ENCODE measurements at regions not wholly inside any gene's neighbourhood (a gene's known extent, or its start where the extent isn't known, plus 50 kb on each side); places are given as distances from the start of the nearest gene placed in this dataset.

DNA sequence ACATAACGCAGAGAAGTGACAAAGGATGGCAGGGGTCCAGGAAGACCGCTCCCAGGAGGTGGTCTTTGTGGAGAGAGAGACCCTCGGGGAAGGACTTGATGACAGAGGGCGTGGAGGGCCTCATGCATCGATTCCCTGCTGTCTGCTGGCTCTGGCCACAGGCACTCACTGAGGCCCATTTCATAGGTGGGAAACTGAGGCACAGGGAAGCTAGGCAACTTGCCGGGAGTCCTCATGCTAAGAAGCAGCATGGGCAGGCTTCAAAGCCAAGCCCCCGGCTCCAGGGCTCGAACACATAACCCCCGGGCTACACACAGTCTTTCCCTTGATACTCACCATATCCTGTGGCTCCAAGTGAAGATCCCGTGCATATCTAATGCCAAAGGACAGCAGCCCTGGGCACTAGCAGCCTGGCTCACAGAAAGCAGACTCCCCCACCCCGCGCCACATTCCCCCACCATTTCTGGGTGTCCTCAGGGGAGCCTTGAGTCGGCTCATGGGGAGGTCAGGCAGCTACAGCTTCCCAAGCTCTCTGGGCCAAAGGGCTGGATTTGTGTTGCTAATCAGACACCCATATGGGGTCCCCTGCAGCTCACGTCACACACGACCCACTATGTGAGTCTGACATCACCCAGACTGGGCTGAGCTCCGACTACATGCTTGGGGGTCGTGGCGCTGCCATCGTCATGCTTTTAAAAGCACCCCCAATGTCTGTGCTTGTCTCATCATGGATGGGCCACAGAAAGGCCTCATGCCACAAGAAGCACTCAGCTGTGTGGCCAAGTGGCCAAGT, 130.9 kb upstream of the PMEPA1 start:
- TF ChIP-seq POLR2A (IDR thresholded peaks at IDR 0.05) = no peak
- TF ChIP-seq, protein P1, sequence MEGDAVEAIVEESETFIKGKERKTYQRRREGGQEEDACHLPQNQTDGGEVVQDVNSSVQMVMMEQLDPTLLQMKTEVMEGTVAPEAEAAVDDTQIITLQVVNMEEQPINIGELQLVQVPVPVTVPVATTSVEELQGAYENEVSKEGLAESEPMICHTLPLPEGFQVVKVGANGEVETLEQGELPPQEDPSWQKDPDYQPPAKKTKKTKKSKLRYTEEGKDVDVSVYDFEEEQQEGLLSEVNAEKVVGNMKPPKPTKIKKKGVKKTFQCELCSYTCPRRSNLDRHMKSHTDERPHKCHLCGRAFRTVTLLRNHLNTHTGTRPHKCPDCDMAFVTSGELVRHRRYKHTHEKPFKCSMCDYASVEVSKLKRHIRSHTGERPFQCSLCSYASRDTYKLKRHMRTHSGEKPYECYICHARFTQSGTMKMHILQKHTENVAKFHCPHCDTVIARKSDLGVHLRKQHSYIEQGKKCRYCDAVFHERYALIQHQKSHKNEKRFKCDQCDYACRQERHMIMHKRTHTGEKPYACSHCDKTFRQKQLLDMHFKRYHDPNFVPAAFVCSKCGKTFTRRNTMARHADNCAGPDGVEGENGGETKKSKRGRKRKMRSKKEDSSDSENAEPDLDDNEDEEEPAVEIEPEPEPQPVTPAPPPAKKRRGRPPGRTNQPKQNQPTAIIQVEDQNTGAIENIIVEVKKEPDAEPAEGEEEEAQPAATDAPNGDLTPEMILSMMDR (IDR thresholded peaks at IDR 0.05) = no peak
- H3K27me3 ChIP-seq = no peaks in the 10 kb centered on the region
- H3K36me3 ChIP-seq (replicated peaks in 1 of 2) = no peaks in the 10 kb centered on the region
- H3K9me3 ChIP-seq (replicated peaks in 1 of 3) = no peaks in the 10 kb centered on the region
- intact Hi-C loops (cut with DNase I) = no loop called here
- H3K27ac ChIP-seq = no peak overlapping the region
- no peak overlapping the region for H3K4me3 ChIP-seq
- DNase-seq = no peak
- no peaks in the 10 kb centered on the region for H3K4me1 ChIP-seq (replicated peaks in 1 of 2)
- 81 to 87% (median 82%) methylated on average over 9 to 19 of the region's 19 CpGs for WGBS, 4 donors

DNA sequence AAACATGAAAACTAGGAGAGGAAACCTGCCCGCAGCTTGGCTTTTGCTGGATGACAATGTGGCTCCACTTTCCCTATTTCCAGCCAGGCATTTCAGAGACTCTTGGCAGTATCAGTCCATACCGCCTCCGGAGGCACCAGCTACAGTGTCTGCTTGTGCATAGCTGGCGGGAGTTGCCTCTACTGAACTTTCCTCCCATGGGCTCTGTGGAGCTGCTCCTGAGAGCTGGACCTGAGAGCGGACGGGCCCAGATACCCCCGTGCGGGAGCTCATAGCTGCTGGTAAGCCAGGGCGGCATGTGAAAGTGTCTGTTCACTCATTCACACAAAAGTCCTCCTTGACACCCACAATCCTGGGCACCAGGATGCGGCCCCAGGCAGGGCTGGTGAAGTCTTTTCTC, 130.3 kb upstream of the PMEPA1 start:
- Histone ChIP-seq H3K27me3 (no peaks in the 10 kb centered on the region), H3K4me3 (no peak overlapping the region), H3K36me3 (replicated peaks in 1 of 2) (no peaks in the 10 kb centered on the region), H3K9me3 (replicated peaks in 1 of 3) (no peaks in the 10 kb centered on the region), H3K27ac (no peak overlapping the region), H3K4me1 (replicated peaks in 1 of 2) (no peaks in the 10 kb centered on the region)
- TF ChIP-seq, protein P1 (IDR thresholded peaks at IDR 0.05) = no peak
- TF ChIP-seq POLR2A (IDR thresholded peaks at IDR 0.05) = no peak
- WGBS, 4 donors = 83 to 92% (median 87%) methylated on average over 8 to 10 of the region's 10 CpGs
- intact Hi-C loops (cut with DNase I) = no loop called here
- DNase-seq = no peak

DNA sequence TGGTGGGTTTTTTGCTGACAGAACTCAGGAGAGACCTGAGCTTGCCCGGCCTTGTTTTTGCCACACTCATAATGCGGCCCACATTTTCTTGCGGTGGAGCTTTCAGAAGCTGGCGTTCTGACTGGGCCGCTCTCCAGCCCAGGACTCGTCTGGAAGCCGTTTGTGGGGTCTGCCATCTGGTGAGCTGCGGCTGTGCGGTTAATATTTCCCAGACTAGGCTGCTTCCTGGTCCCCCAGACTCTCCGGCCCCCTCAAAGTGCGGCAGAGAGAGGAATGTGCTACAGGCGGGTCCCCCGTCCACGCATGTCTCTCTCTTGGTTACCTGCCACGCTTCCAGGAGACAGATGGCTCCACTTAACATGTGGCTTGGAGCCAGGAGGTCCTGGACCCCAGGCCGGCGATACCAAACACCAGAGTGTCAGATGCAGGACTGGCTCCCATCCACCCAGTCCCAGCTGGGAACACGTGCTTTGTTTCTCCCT, 128.9 kb upstream of the PMEPA1 start:
- Histone ChIP-seq H3K36me3 (replicated peaks in 1 of 2) (no peaks in the 10 kb centered on the region), H3K9me3 (replicated peaks in 1 of 3) (no peaks in the 10 kb centered on the region), H3K27ac (no peak overlapping the region), H3K4me3 (no peak overlapping the region), H3K27me3 (no peaks in the 10 kb centered on the region), H3K4me1 (replicated peaks in 1 of 2) (no peaks in the 10 kb centered on the region)
- 71 to 75% (median 73%) methylated on average over 7 to 18 of the region's 18 CpGs for WGBS, 4 donors
- TF ChIP-seq POLR2A (IDR thresholded peaks at IDR 0.05) = no peak
- TF ChIP-seq, protein P1 (IDR thresholded peaks at IDR 0.05) = no peak
- intact Hi-C loops (cut with DNase I) = no loop called here
- no peak for DNase-seq

DNA sequence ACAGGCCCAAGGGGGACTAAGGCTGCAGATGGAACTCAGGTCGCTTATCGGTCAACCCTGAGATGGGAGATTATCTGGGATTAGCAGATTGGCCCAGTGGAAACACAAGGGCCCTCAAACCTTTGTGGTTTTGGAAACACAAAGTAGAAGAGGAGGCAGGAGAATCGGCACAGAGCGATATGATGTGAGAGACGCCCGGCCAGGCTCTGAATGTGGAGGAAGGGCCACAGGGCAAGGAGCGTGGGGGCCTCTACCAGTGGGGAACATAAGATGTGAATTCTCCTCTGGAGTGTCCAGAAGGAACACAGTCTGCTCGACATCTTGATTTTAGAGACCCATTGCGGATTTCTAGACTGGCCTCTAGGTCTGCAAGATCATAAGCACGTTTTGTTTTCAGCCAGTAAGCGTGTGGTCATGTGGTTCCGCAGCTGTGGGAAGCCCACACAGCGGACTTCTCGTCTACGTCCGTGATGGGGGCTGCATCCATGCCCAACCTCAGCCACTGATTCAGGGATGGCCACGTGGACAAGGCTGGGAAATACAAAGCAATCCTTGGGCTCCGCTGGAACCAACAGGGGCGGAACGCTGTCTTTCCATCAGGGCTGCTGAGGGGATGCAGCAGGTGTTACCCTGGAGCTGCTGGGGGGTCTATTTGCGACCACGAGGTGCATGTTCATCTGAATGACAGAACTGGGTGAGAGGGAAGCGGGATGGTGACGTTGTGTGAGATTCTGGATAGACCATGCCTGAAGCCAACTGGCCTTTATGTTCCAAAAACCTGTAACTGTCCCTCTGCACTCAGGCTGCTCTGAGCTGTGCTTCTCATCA, 127.6 kb upstream of the PMEPA1 start:
- DNase-seq = peak in 1 of 7 donors; percentile 27
- Histone ChIP-seq H3K36me3 (replicated peaks in 1 of 2) (no peaks in the 10 kb centered on the region), H3K4me3 (no peak overlapping the region), H3K27me3 (no peaks in the 10 kb centered on the region), H3K9me3 (replicated peaks in 1 of 3) (no peaks in the 10 kb centered on the region), H3K27ac (no peak overlapping the region), H3K4me1 (replicated peaks in 1 of 2) (no peaks in the 10 kb centered on the region)
- TF ChIP-seq, protein P1 (IDR thresholded peaks at IDR 0.05) = no peak
- no peak for TF ChIP-seq POLR2A (IDR thresholded peaks at IDR 0.05)
- WGBS, 4 donors = 81 to 89% (median 85%) methylated on average over 23 to 24 of the region's 24 CpGs
- intact Hi-C loops (cut with DNase I) = no loop called here
